SH-SY5Y (cell line): ENCODE measurements at regions not wholly inside any gene's neighbourhood (a gene's known extent, or its start where the extent isn't known, plus 50 kb on each side); places are given as distances from the start of the nearest gene placed in this dataset.

ENCODE experiments used
- GATA2 ChIP-seq: IDR thresholded peaks from 2 replicates; pipeline ENCODE4 v1.6.1; 2011; ENCODE audit warnings: mild to moderate bottlenecking, low read depth, low read length
- GATA3 ChIP-seq: IDR thresholded peaks from 2 replicates; pipeline ENCODE4 v1.6.1; 2011; ENCODE audit warnings: low read depth, mild to moderate bottlenecking, low read length, moderate library complexity

- TF ChIP-seq GATA3 (no peak), GATA2 (no peak)
Observed at GRCh38 chr15:57797110-57797509, 90.6 kb downstream of the POLR2M start.

GRCh38 chr15:57797568-57798267 is 91.2 kb downstream of the POLR2M start:
- TF ChIP-seq GATA3 (no peak), GATA2 (no peak)

- TF ChIP-seq GATA3 (no peak), GATA2 (peak; percentile 46; the same call in 1 of the 2 replicates)
Observed at GRCh38 chr15:57806003-57806402, 99.5 kb downstream of the POLR2M start.

GRCh38 chr15:57816599-57816998 is 110.1 kb downstream of the POLR2M start:
- TF ChIP-seq GATA3, result no peak
- no peak for TF ChIP-seq GATA2

- TF ChIP-seq GATA2 (no peak), GATA3 (no peak)
Observed at GRCh38 chr15:57819646-57820045, 113.1 kb downstream of the POLR2M start.

GRCh38 chr15:57820119-57820518 is 113.6 kb downstream of the POLR2M start:
- TF ChIP-seq GATA3 (no peak), GATA2 (no peak)

GRCh38 chr15:57821826-57822225 is 115.3 kb downstream of the POLR2M start:
- no peak for TF ChIP-seq GATA2

- TF ChIP-seq GATA3 (no peak), GATA2 (no peak)
Observed at GRCh38 chr15:57823325-57823882, 116.9 kb downstream of the POLR2M start.

- TF ChIP-seq GATA2, result no peak
- TF ChIP-seq GATA3, result no peak
Observed at GRCh38 chr15:57824186-57824585, 117.7 kb downstream of the POLR2M start.

GRCh38 chr15:57827021-57827420 is 120.5 kb downstream of the POLR2M start:
- TF ChIP-seq GATA2 (no peak), GATA3 (no peak)

- TF ChIP-seq GATA3 (no peak), GATA2 (no peak)
Observed at GRCh38 chr15:57827971-57828370, 121.5 kb downstream of the POLR2M start.

GRCh38 chr15:57832183-57832582 is 125.7 kb downstream of the POLR2M start:
- no peak for TF ChIP-seq GATA3
- no peak for TF ChIP-seq GATA2

GRCh38 chr15:57835119-57835518 is 128.6 kb downstream of the POLR2M start:
- TF ChIP-seq GATA3 (no peak), GATA2 (no peak)

- TF ChIP-seq GATA3, result no peak
- TF ChIP-seq GATA2, result no peak
Observed at GRCh38 chr15:57849317-57849716, 142.8 kb downstream of the POLR2M start.

- no peak for TF ChIP-seq GATA3
- no peak for TF ChIP-seq GATA2
Observed at GRCh38 chr15:57854531-57854930, 148.0 kb downstream of the POLR2M start.

- TF ChIP-seq GATA3 (no peak), GATA2 (no peak)
Observed at GRCh38 chr15:57857871-57858270, 151.4 kb downstream of the POLR2M start.
